GM21786 (cell line): ENCODE measurements at regions not wholly inside any gene's neighbourhood (a gene's known extent, or its start where the extent isn't known, plus 50 kb on each side); places are given as distances from the start of the nearest gene placed in this dataset.

Experiments used
- ATAC-seq: cut with Tn5 transposase; IDR thresholded peaks from one replicate; pipeline ENCODE4 v1.9.1; 2021; ENCODE audit not compliant: unreplicated experiment

- no peak for ATAC-seq
These were observed 128.0 kb downstream of the DLL1 start for GRCh38 chr6:170162775-170163404.

GRCh38 chr6:170162011-170162774 is 128.7 kb downstream of the DLL1 start:
- ATAC-seq = no peak

GRCh38 chr6:170160628-170161611 is 130.0 kb downstream of the DLL1 start:
- no peak for ATAC-seq

- no peak for ATAC-seq
These were observed 130.7 kb downstream of the DLL1 start for GRCh38 chr6:170160031-170160627.

DNA sequence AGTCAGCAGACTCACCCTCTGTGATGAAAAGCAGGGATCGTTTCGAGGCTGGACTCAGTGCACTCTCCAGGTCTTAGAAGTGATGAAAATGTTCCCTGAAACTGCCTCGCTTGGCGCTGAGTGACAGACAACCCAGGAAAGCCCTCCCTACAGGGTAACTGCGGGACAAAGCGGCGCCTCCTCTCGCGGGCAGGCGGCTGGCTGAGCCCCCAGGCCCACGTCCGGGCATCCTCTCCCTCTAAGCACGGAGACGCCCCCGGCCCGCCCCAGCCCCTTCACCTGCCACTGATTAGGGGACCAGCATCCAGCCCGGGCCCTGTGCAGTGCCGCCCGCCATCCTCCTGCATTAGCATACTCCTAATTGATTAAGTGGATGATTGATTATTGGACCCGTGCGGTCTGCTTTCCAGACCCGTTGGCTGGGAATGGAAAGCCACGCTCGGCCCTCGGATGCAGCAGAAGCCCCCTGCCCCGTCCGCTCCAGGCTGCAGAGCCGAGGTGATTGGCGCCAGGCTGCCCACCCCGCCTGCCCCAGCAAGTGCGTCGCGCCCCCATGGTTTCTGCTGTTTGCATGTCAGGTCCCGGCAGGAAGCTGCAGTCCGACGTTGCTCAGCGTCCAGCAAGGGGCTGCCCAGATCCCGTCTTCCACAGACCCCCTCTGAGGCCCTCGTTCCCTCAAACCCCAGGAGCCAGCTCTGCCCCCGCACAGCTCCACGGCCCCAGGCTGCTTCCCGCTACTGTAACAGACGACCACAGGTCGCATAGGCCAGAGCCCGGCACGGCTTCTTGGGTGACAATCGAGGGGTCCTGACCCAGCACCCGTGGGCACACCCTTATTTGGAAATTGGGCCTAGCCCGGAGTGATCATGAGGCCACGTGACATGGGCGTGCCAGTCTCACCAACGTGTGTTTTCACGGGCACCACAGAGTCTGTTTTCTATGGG is 131.6 kb downstream of the DLL1 start:
- ATAC-seq = no peak

DNA sequence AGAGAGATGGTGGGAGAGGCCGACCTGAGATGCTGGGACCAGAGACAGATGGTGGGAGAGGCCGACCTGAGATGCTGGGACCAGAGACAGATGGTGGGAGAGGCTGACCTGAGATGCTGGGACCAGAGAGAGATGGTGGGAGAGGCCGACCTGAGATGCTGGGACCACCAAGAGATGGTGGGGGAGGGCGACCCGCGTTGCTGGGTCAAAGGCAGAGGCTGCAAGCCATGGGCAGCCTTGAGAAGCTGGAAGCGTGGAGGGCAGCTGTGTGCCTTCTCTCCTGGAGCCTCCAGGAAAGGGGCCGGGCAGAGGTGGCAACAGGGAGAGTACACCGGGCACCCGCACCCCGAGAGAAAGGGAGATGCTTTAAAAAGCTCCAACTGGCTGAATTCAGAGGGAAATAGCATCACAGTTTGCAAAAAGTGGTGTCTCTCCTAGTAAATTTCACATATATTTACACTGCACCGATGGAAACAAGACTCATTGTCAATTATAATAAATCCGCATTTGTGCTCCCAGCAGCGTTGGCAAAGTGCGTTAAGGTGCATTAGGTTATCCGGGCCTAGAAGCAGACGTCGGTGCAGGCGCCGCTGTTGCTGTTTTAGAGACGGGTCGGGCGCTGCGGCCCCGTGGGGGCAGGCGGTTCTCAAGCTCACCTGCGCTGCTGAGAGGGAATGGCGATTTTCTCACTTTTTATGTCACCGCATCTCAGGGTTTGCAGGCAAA is 132.4 kb downstream of the DLL1 start:
- ATAC-seq = no peak

DNA sequence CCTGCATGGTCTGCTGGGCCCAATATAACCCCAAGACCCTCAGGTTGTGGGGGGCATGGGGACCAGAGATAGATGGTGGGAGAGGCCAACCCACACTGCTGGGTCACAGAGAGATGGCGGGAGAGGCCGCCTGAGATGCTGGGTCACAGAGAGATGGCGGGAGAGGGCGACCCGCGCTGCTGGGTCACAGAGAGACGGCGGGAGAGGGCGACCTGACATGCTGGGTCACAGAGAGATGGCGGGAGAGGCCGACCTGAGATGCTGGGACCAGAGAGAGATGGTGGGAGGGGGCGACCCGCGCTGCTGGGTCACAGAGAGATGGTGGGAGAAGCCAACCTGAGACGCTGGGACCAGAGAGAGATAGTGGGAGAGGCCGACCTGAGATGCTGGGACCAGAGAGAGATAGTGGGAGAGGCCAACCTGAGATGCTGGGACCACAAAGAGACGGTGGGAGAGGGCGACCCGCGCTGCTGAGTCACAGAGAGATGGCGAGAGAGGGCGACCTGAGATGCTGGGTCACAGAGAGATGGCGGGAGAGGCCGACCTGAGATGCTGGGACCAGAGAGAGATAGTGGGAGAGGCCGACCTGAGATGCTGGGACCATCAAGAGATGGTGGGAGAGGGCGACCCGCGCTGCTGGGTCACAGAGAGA is 133.2 kb downstream of the DLL1 start:
- no peak for ATAC-seq

DNA sequence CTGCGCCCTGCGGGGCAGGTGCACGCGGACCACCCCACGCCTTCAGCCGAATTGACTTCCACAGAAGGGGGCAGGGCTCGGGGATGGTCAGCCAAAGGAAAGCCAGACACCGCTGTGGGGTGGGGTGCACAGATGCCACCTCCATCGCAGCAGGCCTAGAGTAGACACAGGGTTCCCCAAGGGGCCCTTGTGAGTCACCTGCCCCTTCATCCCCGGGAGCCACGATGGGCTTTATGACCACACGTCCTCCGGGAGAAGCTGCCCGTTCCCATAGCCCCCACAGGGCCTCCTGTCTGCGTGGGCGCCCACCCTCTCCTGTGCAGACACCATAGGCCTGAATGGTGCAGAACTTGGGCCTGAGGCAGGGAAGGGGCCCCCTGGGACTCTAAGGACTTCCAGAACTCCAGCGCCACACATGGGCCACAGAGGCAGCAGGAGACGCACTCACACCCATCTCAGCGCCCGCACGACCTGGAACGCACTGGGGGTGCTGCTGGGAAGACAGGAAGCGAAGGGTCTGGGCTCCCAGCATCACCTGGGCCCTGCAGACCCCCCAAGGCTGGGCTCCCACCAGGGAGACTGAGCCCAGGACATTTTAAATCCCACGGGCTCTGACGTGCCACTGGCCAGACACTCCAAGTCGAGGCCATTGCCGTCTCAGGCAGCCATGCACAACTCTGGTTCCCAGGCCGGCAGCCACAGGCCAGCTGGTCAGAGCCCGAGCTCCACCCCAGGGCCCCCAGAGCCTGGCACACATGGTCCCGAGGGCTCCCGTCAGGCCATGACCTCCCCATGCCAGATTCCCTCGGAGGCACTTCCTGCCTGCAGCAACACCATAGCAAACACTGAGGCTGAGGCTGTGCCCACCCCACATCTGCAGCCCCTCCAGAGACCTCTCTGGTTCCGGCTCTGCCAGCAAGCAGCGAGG is 134.2 kb downstream of the DLL1 start:
- no peak for ATAC-seq

DNA sequence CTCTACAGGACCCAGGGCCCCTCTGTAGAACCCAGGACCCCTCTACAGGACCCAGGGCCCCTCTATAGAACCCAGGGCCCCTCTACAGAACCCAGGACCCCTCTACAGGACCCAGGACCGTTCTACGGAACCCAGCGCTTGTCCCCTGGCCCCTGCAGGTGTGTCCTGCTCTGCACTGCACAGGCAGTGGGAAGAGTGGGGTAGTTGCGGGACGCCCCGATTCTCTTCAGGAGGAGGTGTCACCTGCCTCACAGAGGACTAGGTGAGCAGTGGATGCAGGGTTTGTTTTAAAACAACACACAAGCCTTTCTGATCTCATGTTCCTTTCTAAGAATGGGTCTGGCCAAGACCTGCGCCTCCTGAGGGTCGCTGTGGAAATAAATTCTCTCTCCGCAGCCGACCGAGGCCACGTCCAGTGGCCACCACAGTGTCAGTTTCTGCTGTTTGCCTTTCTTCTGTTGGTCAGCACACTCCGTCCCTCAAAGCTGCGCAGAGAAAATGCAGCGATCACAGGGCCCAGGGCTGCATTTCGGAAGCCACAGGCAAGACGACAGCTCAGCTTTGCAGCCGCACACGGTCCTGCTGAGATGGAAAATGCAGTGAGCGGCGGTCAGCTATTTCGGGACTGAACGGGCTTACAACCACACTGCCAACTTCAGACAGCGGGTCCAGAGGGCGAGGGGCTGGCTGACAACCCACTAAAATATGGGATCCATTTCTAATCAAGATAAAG is 135.2 kb downstream of the DLL1 start:
- ATAC-seq = no peak

DNA sequence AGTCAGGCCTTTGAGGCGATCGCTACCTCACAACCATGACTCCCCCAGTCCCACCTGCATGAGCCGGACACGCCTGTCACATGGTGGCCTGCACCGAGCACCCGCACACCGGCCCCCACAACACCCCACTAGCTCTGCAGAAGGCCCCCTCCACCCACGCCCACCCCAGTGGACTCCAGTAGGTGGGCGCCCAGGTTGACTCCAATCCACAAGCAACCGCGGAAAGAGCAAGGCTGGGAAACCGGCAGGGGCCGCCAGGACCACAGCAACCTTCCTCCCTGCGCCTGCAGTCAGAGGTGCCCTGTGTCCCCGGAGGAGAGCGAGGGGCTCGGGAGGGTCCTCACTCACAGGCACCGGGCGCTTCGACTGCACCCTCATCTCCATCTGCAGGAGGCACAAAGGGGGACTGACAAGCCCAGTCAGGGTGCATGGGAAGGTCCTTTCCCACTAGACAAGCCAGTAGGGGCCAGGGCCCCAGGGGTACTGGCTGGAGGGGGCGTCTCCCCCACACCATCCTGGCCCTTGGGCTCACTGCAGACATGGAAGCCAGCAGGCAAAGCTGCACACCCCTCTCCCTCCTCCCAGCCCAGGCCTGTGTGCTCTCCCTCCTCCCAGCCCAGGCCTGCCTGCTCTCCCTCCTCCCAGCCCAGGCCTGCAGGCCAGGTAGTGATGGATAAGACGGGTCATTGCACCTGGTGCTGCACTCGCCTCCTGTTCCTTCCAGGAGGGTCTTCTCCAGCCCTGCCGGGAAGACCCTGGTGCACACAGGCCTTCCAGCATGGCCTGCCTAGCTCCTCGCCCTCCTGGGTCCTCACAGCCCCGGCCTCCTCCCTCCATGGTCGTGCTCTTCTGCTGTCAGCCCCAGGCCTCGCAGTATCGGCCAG is 137.2 kb downstream of the DLL1 start:
- no peak for ATAC-seq

- no peak for ATAC-seq
These were observed 137.9 kb downstream of the DLL1 start for GRCh38 chr6:170152989-170153388.

DNA sequence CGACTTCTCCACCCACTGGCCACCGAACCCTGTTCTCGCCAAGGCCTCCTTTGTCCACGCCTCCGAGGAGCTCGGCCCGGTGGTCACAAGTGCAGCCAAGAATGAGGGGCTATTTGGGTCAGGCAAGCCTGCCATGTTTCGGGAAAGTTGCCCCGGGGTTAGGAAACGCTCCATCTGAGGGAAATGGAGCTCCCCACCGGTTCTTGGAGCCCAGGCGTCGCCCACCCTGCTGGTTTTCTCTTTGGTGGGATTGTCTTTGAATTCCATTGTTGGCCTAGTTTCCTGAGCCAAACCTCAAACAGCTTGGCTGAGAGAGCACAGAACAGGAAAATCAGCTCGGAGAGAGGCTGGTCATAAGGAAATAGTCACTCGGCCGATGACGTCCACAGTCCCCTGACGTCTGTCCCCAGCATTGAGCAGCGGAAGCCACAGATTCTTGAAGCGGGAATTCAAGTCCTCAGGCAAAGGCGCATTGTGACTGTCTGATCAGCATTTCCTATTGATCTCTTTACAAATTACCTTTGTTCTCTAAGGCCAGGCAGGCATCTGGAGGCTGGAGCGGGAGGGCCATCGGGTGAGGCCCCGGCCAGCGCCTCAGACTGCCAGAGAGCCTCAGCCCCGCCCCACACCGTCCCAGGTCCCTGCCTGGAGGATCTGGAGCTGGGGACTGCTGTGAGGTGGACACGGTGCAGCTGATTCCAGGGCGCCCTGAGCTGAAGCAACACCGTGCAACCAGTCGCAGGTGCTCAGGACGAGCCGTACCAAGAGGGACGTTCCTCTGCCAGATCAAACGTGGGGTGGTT is 138.6 kb downstream of the DLL1 start:
- no peak for ATAC-seq

DNA sequence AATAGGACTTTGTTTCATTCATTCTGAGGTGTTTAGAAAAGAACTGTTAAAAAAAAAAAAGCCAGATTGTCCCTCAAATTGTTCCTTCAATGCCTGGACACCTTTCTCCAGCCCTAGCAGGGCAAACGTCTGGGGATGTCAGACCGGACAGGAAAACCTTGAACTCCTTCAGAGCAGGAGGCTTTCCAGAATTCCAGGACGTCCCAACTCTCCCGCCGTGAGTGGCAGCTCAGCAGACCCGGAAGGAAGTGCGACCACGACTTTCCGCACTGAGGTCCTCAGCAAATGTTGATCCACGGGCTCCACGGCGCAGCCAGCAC is 139.1 kb downstream of the DLL1 start:
- ATAC-seq = no peak

DNA sequence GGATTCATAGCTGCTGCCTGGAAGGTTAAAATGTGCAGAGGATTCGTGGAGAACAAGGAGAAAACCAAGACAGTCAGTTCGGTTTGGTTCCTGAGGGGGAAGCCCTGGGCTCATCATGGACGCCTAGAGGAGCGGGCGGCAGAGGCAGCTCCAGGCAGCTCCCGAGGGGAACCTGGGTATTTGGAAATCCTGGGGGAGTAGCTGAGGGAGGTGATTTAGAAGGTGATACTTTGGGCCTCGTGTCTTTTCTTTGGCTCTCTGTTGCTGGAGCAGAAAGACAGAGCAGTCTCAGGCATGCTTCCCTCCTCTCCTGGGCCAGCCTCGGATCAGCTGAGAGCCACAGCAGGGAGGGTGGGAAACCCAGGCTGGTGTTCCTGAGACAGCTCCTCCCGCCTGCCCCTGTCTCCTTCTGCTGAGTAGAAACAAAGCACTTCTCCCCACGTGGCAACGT is 139.5 kb downstream of the DLL1 start:
- no peak for ATAC-seq

DNA sequence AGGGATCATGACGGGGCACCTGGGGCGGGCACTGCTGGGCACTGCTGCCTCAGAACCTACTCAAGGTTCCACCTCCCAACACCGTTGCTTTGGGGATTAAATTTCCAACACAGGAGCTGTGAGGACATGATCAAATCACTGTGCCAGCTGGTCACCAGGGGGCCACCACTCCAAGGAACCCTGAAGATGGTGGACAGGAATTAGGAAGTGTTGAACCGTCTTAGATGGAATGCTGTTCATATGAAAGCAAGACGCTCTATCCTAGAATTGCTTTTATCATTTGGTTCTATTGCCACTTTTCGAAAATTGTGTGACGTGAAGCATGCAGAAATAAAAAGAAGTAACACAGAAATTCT is 140.3 kb downstream of the DLL1 start:
- ATAC-seq = no peak
